ENCODE measurements at regions not wholly inside any gene's neighbourhood (a gene's known extent, or its start where the extent isn't known, plus 50 kb on each side); places are given as distances from the start of the nearest gene placed in this dataset.

DNA sequence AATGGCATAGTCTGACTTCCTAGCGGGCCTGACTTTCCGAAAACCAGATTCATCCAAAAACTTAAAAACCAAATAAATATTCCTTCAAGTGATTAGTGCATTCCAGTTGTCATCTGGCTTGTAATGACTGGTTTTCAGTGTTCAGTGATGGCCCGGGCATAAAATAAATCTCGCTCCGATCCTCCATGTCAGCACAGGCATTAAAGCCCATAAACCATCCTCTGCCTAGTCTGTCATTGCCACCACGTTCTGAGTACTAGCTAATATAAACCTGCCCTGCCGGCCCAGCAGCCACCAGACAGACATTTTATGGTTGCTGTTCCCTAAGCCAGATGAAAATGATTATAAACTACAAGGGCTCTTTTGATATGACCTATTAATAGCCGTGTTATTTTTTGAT, 232.3 kb upstream of the GMDS start:
- no peak overlapping the region for H3K4me3 ChIP-seq
- no peak for TF ChIP-seq CTCF (IDR thresholded peaks at IDR 0.05)
- H3K4me1 ChIP-seq, result peaks cover 0 to 39% of the 10 kb centered on the region in 2 donors
- no peak for DNase-seq (ENCODE audit: low spot score)
- no peaks in the 10 kb centered on the region for H3K36me3 ChIP-seq
- H3K27me3 ChIP-seq, result no peaks in the 10 kb centered on the region
- H3K27ac ChIP-seq, result peak overlapping the region; percentile 58 to 85
- no peaks in the 10 kb centered on the region for H3K9me3 ChIP-seq

DNA sequence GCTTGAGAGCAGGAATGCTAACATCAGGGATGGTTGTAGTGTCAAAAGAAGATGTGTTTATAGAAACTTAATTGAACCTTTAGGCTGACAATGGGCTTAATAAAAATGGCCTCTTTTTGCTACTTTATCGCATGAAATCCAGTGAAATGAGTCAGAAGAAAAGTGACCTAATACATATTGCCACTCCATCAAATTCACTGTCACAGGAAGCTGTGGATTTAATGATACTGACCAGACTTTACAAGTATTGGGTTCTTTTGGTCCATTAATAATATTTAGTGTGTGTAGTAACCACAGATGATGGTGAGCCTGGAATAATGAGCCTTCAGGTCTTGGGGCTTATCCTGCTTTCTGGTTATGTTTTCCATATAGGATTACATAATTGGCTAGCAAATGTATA, 231.8 kb upstream of the GMDS start:
- Histone ChIP-seq H3K9me3 (no peaks in the 10 kb centered on the region), H3K27ac (peak overlapping the region in 1 of 2 donors; percentile 85), H3K4me1 (peaks cover 0 to 39% of the 10 kb centered on the region in 2 donors), H3K4me3 (no peak overlapping the region), H3K36me3 (no peaks in the 10 kb centered on the region), H3K27me3 (no peaks in the 10 kb centered on the region)
- no peak for DNase-seq (ENCODE audit: low spot score)
- TF ChIP-seq CTCF (IDR thresholded peaks at IDR 0.05), result no peak

DNA sequence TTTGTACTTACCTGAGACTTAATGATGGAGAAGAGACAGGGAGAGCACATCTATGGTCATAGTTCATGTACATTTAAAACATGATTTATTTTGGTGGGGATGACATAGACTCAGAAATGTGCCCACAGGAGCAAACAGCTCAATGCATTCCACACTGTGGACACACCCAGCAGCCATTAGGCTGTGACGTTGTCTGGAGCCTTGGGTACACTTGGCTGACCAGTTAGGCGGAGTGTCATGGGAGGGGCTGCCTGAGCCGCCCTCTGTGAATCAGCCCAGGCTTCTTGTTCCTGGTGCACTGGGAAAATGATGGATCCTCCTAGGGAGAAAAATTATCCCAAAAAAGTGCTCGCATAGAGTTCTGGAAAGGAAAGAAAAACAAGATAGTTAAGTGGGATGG, 231.0 kb upstream of the GMDS start:
- TF ChIP-seq CTCF (IDR thresholded peaks at IDR 0.05), result no peak
- H3K9me3 ChIP-seq, result no peaks in the 10 kb centered on the region
- no peaks in the 10 kb centered on the region for H3K36me3 ChIP-seq
- H3K27me3 ChIP-seq, result no peaks in the 10 kb centered on the region
- H3K4me3 ChIP-seq, result no peak overlapping the region
- peaks cover 0 to 34% of the 10 kb centered on the region in 2 donors for H3K4me1 ChIP-seq
- no peak overlapping the region for H3K27ac ChIP-seq
- no peak for DNase-seq (ENCODE audit: low spot score)

GRCh38 chr6:2471472-2471871, 226.1 kb upstream of the GMDS start:
- H3K36me3 ChIP-seq, result no peaks in the 10 kb centered on the region
- H3K9me3 ChIP-seq, result no peaks in the 10 kb centered on the region
- no peak for DNase-seq (ENCODE audit: low spot score)
- no peaks in the 10 kb centered on the region for H3K4me1 ChIP-seq
- no peak for TF ChIP-seq CTCF (IDR thresholded peaks at IDR 0.05)
- H3K4me3 ChIP-seq, result no peak overlapping the region
- H3K27me3 ChIP-seq, result no peaks in the 10 kb centered on the region
- H3K27ac ChIP-seq, result no peak overlapping the region

DNA sequence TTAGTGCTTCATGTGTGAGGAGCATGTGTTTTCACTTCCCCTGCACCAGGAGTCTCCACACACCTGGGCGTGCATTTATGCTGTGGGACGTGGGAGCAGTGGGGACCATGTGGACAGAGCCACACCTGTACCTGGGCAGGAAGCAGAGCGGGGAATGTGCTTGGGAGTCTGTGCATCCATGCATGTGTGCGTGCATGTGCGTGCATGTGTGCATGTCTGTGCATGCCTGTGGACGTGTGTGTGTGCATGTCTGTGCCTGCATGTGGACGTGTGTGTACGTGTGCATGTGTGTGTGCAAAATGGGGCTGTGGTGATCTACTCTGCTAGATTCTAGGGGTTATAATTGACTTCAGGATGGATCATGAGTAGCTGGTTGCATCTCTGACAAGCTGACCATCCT, 224.0 kb upstream of the GMDS start:
- Histone ChIP-seq H3K4me1 (no peaks in the 10 kb centered on the region), H3K27ac (no peak overlapping the region), H3K36me3 (no peaks in the 10 kb centered on the region), H3K4me3 (no peak overlapping the region), H3K27me3 (no peaks in the 10 kb centered on the region), H3K9me3 (no peaks in the 10 kb centered on the region)
- DNase-seq (ENCODE audit: low spot score), result no peak
- TF ChIP-seq CTCF (IDR thresholded peaks at IDR 0.05), result no peak

DNA sequence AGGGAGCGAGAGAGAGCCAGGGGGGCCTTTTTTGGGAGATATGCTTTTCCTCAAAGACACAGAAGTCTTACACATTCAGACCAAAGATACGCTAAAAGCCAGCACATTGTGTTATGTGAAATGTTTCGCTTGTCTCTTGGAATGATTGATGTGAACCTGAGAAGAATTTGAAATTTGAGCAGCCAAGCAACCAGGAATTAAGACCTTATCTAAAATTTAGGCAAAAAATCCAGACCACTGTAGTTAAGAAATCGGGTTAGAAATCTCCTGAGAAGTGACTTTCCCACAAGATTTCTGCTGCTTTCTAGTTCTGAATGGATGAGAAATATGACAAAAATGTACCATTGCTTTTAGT, 223.2 kb upstream of the GMDS start:
- Histone ChIP-seq H3K27me3 (no peaks in the 10 kb centered on the region), H3K27ac (no peak overlapping the region)
- no peak for TF ChIP-seq CTCF (IDR thresholded peaks at IDR 0.05)

More for the DNA sequence above, 223.2 kb upstream of the GMDS start:
- Histone ChIP-seq H3K36me3 (no peaks in the 10 kb centered on the region), H3K4me1 (no peaks in the 10 kb centered on the region), H3K4me3 (no peak overlapping the region), H3K9me3 (no peaks in the 10 kb centered on the region)
- no peak for DNase-seq (ENCODE audit: low spot score)
